Gastroesophageal sphincter (tissue), 4 donors: ENCODE measurements at regions not wholly inside any gene's neighbourhood (a gene's known extent, or its start where the extent isn't known, plus 50 kb on each side); places are given as distances from the start of the nearest gene placed in this dataset.

ENCODE experiments used
- ATAC-seq: fragments of 150-250 bp; one replicate; pipeline ENCODE4 v1.9.1; 2016; ENCODE audit warnings: mild to moderate bottlenecking, moderate library complexity
- H3K27ac ChIP-seq, 4 donors: fragments of 200-600 bp; sonication (generic) in 3 of 4; 1 replicate in 3 of 4; 2 replicates in 1 of 4; pipeline ENCODE4 v1.5.1; 2016 to 2019
- H3K27me3 ChIP-seq: fragments of 200-600 bp; sonication (generic); one replicate; pipeline ENCODE4 v1.5.1; 2019
- H3K36me3 ChIP-seq, 2 donors: fragments of 200-600 bp; sonication (generic); one replicate each; pipeline ENCODE4 v1.5.1; 2019; ENCODE audit warnings: control low read depth in 1 of 2
- H3K4me1 ChIP-seq, 3 donors: fragments of 200-600 bp; sonication (generic); 1 replicate in 2 of 3; 2 replicates in 1 of 3; pipeline ENCODE4 v1.5.1; 2016 to 2019; ENCODE audit warnings: control low read depth in 2 of 3
- H3K4me3 ChIP-seq, 2 donors: fragments of 200-600 bp; sonication (generic); one replicate each; pipeline ENCODE4 v1.5.1; 2019; ENCODE audit warnings: mild to moderate bottlenecking in 1 of 2, moderate library complexity in 1 of 2
- H3K9me3 ChIP-seq, 3 donors: fragments of 200-600 bp; sonication (generic); one replicate each; pipeline ENCODE4 v1.5.1; 2017 to 2019; ENCODE audit warnings: control low read depth in 2 of 3
- CTCF ChIP-seq, 4 experiments: fragments of 200-600 bp in 2 of 4; fragments of 450-650 bp in 2 of 4; sonication (generic) in 1 of 4; IDR thresholded peaks; one replicate each; pipeline ENCODE4 v1.5.1; 2017 to 2019; ENCODE audit warnings: antibody characterized with exemption in 4 of 4, mild to moderate bottlenecking in 2 of 4, moderate library complexity in 2 of 4
- EP300 ChIP-seq: sonication (generic); formaldehyde crosslinking; IDR thresholded peaks from one replicate; pipeline ENCODE4 v1.6.1; 2017; ENCODE audit warnings: antibody characterized with exemption, mild to moderate bottlenecking
- POLR2A ChIP-seq, 2 donors: fragments of 450-650 bp; IDR thresholded peaks; one replicate each; pipeline ENCODE4 v1.6.1; 2017; ENCODE audit warnings: antibody characterized with exemption in 2 of 2, mild to moderate bottlenecking in 2 of 2, moderate library complexity in 1 of 2
- POLR2AphosphoS5 ChIP-seq: sonication (generic); formaldehyde crosslinking; IDR thresholded peaks from one replicate; pipeline ENCODE4 v1.6.1; 2017; ENCODE audit warnings: antibody characterized with exemption
- WGBS, 2 donors: methylation state at CpG; one replicate each; pipeline ENCODE4 v1.1.5; 2018; ENCODE audit warnings: low coverage in 1 of 2; 5-methylcytosine and 5-hydroxymethylcytosine counted together

GRCh38 chr10:30786906-30787305 is 157.4 kb upstream of the LYZL2 start:
- no peak overlapping the region for H3K4me3 ChIP-seq
- peaks cover 0 to 30% (median 0%) of the 10 kb centered on the region in 3 donors for H3K4me1 ChIP-seq
- 100% methylated on average over 1 of the region's 2 CpGs; no CpG with 5 or more reads in 1 of the 2 donors for WGBS, 2 donors
- H3K36me3 ChIP-seq: no peaks in the 10 kb centered on the region
- H3K27me3 ChIP-seq: no peaks in the 10 kb centered on the region
- TF ChIP-seq EP300 (no peak), CTCF (IDR thresholded peaks at IDR 0.05) (no peak)
- no peaks in the 10 kb centered on the region for H3K9me3 ChIP-seq
- H3K27ac ChIP-seq: no peak overlapping the region
- no peak for ATAC-seq

- ATAC-seq: no peak
- Histone ChIP-seq H3K36me3 (no peaks in the 10 kb centered on the region), H3K4me1 (peaks cover 0 to 30% (median 3%) of the 10 kb centered on the region in 3 donors), H3K27ac (peak overlapping the region in 3 of 4 donors; percentile 91 to 96 (median 92)), H3K27me3 (no peaks in the 10 kb centered on the region), H3K9me3 (no peaks in the 10 kb centered on the region), H3K4me3 (no peak overlapping the region)
- TF ChIP-seq CTCF (IDR thresholded peaks at IDR 0.05) (no peak), POLR2AphosphoS5 (no peak), POLR2A (IDR thresholded peaks at IDR 0.05) (no peak), EP300 (no peak)
Measured at GRCh38 chr10:30786131-30786530, 156.6 kb upstream of the LYZL2 start.

GRCh38 chr10:30784897-30785605 is 155.5 kb upstream of the LYZL2 start:
- H3K27me3 ChIP-seq: no peaks in the 10 kb centered on the region
- H3K9me3 ChIP-seq: no peaks in the 10 kb centered on the region
- peak overlapping the region; percentile 66 to 79 for H3K4me3 ChIP-seq
- TF ChIP-seq POLR2AphosphoS5 (peak; percentile 88), CTCF (IDR thresholded peaks at IDR 0.05) (peak in 1 of 4 experiments; percentile 22), POLR2A (IDR thresholded peaks at IDR 0.05) (peak; percentile 60 to 63), EP300 (peak; percentile 38)
- peak overlapping the region; percentile 83 to 96 (median 92) for H3K27ac ChIP-seq
- peaks cover 0 to 30% (median 3%) of the 10 kb centered on the region in 3 donors for H3K4me1 ChIP-seq
- no peaks in the 10 kb centered on the region for H3K36me3 ChIP-seq
- whole genome bisulfite sequencing, 2 donors: 2% methylated on average over 11 of the region's 63 CpGs; no CpG with 5 or more reads in 1 of the 2 donors
- ATAC-seq: peak; percentile 78

- Histone ChIP-seq H3K4me3 (peak overlapping the region; percentile 66 to 79), H3K4me1 (peaks cover 0 to 30% (median 3%) of the 10 kb centered on the region in 3 donors), H3K27ac (peak overlapping the region; percentile 83 to 96 (median 92)), H3K9me3 (no peaks in the 10 kb centered on the region), H3K36me3 (no peaks in the 10 kb centered on the region), H3K27me3 (no peaks in the 10 kb centered on the region)
- 0% methylated on average over 1 to 4 of the region's 5 CpGs for WGBS, 2 donors
- TF ChIP-seq POLR2A (IDR thresholded peaks at IDR 0.05) (no peak), CTCF (IDR thresholded peaks at IDR 0.05) (no peak), EP300 (no peak), POLR2AphosphoS5 (no peak)
- ATAC-seq: peak; percentile 31
Measured at GRCh38 chr10:30784524-30784896, 155.0 kb upstream of the LYZL2 start.

- peak overlapping the region; percentile 66 to 79 for H3K4me3 ChIP-seq
- no peaks in the 10 kb centered on the region for H3K27me3 ChIP-seq
- WGBS, 2 donors: 0% methylated on average over 10 to 14 of the region's 18 CpGs
- ATAC-seq: peak; percentile 68
- H3K9me3 ChIP-seq: no peaks in the 10 kb centered on the region
- H3K27ac ChIP-seq: peak overlapping the region; percentile 83 to 96 (median 89)
- H3K4me1 ChIP-seq: peaks cover 0 to 30% (median 3%) of the 10 kb centered on the region in 3 donors
- TF ChIP-seq CTCF (IDR thresholded peaks at IDR 0.05) (peak; percentile 89 to 94 (median 92)), POLR2A (IDR thresholded peaks at IDR 0.05) (no peak)
- H3K36me3 ChIP-seq: no peaks in the 10 kb centered on the region
Measured at GRCh38 chr10:30783939-30784501, 154.5 kb upstream of the LYZL2 start.
